ENCODE measurements at regions not wholly inside any gene's neighbourhood (a gene's known extent, or its start where the extent isn't known, plus 50 kb on each side); places are given as distances from the start of the nearest gene placed in this dataset.
"Not testable (repeated sequence)": the region's sequence is repeated elsewhere in the genome, so short reads cannot be mapped to it uniquely, and the experiment has no call there.

DNA sequence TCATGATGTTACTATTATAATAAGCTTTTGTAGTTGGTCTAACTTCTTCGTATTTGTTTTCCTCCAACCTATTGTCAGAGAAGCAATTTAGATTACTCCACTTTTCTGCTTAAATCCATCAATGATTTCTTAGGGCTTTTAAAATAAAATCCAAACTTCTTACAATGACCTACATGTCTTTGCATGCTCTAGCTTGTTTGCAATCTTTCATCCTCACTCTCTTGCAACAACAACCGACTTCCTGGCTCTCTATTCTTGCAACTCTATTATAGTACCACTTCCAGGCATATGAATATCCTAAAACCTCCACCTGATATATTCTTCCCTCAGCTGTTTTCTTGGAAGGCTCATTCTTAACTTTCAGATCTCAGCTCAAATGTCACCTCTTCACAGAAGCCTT is 1288.7 kb downstream of the PLA2G4A start:
- DNase-seq, result no peak

DNA sequence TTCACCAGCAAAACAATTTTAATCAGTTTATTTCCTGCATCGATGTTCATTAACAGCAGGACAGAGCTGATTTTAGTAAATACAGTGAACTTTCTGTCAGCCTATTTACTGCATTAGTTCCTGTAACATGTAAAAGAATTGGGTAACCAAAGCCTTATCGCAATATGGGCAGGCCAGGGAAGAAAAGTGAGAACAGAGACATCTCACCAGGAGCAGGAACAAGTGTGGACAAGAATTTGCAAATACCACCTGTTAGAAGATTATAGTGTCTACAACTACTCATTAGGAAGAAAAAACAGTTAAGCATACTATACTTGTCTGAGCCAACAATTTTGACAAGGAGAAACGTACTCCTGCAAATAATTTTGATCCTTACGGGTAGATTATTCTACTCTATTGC is 1293.9 kb downstream of the PLA2G4A start:
- DNase-seq, result no peak

DNA sequence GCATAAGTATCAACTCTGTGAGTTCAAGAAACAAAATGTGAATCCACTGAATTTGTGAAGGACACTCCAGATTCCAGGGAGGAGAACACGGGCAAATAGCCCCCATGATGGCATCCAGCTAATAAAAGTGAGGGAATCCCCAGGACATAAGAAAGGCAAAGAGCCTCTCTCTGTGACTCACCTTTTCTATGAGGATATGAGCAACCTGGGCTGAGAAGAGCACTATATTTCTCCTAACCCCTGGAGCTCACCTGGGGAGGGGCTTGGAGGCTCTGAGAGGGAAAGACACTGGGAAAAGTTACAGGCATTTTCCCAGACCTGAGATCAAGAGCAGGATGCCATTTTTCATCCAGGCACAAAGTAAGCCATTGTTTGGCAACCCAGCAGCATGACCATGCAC is 1298.8 kb downstream of the PLA2G4A start:
- no peak for DNase-seq

DNA sequence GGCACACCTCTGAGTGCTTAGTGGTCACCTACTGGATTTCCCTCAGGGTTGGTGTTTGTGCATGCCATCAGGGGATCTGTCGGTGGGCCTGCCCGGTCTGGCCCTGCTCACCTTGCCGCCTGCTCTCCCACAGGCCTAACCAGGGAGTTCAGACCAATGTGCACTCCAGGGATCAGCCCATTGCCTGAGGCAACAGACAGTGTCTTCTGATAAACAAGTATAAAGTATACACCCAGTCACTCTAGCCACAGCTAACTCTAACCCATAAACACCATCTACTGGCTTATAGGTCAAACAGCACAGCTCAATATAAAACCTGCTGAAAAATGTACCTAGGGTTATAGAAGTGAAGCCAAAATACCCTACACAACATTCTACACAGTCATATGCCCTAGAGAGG is 1300.0 kb downstream of the PLA2G4A start:
- no peak for DNase-seq

DNA sequence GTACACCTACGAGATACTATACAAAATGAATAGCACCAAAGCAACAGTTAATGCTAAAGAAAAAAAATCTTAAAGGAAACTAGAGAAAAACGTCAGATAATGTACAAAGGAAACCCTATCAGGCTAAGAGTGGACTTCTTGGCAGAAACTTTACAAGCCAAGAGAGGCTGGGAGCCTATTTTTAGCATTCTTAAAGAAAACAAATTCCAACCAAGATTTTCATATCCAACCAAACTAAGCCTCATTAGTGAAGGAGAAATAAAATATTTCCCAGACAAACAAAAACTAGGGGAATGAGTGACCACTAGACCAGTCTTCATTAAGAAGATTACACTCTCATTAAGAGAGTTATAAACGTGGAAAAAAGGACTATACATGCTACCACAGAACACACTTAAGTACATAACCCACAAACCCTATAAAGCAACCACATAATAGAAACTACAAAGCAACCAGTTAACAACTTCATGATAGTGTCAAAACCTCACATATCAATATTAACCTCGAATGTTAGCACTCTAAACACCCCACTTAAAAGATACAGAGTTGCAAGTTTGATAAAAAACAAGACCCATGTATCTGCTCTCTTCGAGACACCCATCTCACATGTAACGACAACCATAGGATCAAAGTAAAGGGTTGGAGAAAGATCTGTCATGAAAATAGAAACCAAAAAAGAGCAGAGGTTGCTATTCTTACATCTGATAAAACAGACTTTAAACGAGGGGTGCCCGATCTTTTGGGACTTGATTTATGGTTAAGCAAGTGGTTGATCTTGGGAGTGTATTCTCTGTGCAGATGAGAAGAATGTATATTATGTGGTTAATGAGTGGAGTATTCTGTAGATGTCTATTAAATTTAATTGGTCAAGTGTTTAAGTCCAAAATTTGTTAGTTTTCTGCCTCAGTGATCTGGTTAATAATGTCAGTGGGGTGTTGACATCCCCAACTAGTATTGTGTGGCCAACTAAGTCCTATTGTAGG is 1301.4 kb downstream of the PLA2G4A start:
- no peak for DNase-seq

DNA sequence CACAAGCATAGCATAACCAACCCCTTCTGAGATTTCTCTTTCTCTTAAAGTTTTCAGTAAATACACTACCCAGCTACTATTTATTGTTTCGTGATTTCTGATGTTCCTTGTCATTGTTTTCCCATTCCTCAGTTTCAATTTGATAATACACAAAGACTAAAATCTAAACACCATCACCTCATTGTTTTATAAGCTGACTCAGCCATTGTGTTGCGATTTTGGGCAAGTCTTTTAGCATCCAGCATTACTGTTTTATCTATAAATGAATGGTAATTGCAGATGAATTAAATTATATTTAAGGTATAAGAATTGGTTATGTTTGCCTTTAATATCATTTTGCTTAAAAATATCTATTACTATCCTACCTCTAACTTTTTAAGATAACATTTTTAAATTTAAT is 1308.5 kb downstream of the PLA2G4A start:
- no peak for DNase-seq

DNA sequence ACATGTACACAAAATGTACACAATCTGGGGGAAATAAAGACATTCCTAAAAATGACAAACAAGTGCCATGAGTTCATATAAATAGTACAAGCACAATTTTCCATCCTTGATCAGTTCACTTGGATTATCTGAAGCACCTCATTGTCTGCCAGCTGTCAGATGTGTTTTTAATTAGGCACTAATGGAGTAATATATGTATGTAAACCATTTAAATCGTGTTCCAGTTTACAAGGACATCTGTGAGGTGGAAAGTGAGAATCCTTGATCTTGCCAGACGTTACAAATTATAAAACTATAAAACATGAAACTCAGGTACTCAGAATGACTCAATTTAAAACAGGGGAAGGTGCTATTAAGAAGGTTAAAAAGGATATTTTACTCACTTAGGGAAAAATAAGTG is 1312.2 kb downstream of the PLA2G4A start:
- no peak for DNase-seq

DNA sequence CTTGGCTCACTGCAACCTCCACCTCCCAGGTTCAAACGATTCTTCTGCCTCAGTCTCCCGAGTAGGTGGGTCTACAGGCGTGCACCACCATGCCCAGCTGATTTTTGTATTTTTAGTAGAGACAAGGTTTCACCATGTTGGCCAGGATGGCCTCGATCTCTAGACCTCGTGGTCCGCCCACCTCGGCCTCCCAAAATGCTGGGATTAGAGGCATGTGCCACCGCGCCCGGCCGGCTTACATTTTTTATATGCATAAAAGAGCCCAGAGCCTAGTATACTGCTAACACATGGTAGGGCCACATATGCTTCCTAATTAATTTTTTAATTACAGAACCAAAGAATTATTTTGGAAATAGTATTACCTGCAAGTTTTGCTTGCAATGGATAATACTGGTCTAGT is 1325.4 kb downstream of the PLA2G4A start:
- no peak for DNase-seq

DNA sequence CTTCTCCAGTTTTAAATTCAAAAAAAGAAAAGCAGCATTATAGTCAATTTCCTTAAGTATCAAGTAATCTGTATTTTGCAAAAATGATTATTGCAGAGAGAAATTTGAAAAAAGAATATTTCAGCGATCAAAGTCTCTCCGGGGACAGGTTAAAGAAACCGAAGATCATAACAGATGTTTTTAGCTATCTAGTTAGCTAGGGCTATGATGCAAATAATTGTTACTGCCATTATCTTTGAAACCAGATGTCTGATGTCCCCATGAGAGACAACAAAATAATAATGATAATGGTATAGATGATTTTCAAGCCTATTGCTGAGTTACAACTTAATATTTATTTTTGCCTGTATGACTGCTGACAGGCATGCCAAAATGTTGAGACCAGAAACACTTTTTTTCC is 1326.0 kb downstream of the PLA2G4A start:
- DNase-seq, result no peak

DNA sequence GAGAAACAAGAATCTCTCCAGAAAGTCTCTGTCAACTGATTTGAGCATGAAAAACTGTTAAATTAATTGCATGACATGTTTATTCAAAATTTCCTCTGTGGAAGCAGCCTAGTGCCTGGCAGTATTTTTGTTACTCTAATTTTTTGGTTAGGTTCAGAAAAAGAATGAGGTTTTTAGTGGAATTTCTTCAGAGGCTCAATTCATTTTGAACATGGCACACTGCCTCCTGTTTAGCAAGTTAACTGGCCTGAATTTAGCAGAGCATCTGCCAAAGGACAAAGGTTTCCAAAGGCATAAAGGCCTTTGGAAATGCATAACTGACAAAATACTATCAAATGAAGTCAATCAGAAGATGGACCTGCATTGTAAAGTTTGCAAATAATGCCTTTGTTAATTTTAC is 1326.5 kb downstream of the PLA2G4A start:
- no peak for DNase-seq

DNA sequence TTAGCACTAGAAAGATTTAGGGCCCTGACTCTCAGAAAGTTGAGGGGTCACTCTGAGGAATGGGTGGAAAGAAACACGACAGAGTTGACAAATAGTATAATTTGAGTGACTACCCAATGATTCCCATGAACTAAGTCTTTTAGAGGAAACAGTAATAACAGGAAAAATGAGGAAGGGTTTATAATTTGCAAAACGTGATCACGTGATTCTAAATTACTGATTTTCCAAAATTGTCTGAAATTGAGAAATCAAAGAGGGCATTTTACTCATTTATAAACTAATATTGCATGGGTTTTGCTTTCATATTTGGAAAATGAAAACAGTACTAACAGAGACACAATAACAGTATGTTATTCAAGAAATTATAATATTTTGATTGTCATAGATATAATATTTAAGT is 1335.7 kb downstream of the PLA2G4A start:
- no peak for DNase-seq

DNA sequence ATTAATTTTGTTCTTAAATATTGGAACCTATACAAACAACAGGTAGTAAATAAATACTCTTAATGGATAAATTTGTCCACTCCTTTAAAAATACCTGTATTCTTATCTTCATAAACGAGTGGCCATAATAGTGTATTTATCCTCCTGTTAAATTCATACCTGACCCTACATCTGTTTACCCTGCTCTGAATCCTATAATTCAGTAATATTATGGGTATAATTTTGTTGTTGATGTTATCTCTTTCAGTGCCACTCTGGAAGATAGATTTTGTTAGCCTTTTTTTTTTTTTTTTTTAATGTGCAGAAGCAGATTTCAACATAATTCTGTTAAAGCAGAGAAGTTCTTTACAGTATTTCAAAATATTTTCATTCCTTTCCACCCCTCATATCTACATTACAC is 1337.9 kb downstream of the PLA2G4A start:
- no peak for DNase-seq

DNA sequence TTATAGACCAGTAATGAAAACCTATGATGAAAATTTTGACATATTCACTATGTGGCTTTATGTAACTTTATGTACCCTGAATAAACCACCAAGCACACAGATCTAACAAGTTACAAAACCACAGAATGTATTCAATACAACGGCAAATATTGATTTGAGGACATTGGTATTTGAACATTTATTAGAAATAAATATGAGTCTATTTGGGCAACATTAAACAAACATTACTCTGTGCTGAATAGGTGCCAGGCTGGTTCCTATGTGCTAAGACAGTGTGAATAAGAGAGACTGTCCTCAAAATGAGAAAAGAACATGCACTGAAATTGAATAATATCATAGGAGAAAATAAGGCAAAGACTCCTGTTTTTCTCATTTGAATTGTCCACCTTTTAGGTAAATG is 1341.2 kb downstream of the PLA2G4A start:
- DNase-seq, result no peak

DNA sequence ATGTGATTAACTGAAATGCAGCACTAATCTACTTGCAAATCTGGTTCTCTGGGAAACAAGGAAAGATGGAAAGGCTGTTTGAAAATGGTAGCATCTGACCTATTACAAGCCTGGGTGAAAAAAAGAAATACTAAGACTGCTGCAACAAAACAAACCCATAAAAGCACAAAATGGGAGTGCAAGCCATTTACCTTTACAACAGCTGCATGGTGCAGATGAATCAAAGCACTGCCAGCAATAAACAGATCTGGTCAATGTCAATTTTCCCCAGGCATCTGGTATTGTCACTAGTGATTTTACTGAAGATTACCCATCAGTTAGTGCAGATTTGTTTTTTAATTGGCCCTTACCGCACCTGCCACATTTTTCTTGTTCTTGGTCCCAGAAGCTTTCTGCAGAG is 1341.7 kb downstream of the PLA2G4A start:
- no peak for DNase-seq

DNA sequence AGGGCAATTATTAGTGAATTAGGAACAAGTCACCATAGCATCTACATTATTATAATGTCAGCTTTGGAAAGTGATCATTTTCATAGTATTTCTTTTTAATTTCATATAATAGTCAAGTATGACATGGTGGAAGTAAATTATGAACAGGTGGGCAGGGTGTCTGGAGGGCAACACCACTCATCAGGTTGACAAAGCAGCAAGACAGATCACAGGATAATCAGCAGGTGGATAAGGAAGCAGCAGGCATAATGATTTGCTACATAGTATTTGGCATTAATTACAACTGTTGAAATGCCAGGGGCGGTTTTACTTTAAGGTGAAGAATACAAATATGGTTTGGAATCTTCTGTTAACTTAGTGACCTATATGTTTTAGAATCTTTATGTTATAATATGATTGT is 1342.2 kb downstream of the PLA2G4A start:
- no peak for DNase-seq

DNA sequence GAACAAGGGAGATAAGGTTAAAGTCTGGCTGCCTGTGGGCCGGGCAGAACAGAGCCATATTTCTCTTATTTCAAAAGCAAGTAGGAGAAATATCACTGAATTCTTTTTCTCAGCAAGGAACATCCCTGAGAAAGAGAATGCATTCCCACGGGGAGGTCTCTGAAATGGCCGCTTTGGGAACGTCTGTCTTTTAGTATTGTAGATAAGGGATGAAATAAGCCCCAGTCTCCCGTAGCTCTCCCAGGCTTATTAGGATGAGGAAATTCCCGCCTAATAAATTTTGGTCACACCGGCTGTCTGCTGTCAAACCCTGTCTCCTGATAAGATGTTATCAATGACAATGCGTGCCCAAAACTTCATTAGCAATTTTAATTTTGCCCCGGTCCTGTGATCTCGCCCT is 1353.3 kb downstream of the PLA2G4A start:
- DNase-seq, result not testable (repeated sequence)

DNA sequence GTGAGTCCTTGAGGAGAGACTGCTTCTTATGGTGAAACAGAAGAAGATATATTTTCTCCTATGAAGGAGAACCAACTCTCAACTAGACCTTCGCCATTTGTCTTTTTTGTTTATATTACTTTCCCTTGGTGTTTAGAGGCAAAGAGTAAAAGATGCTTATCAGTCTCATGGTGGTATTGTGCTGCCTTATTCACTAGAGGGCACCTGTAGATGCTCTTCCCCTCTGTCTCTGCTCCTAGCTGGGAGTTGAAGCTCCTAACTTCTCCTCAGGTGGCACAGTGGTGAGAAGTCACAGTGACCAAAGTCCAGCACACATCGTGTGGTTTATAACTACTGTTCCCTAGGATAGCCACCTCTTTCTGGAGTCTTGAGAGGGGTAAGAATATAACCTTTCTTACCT is 1359.6 kb downstream of the PLA2G4A start:
- no peak for DNase-seq

DNA sequence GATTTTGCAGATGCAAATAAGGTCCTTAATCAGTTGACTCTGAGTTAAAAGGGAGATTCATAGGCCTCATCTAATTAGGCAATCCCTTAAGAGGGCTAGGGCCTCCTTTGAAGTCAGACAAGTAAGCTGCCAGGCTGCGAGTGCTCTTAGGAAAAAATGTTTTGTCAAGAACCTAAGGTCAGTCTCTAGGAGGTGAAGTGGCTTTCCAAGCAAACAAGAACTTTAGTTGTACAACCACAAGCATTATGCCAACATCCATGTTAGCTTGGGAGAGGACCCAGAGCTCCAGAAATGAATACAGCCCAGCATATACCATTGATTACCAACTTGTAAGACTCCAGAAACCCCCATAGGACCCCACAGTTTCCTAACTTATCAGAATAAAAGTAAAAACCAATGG is 1366.2 kb downstream of the PLA2G4A start:
- no peak for DNase-seq

DNA sequence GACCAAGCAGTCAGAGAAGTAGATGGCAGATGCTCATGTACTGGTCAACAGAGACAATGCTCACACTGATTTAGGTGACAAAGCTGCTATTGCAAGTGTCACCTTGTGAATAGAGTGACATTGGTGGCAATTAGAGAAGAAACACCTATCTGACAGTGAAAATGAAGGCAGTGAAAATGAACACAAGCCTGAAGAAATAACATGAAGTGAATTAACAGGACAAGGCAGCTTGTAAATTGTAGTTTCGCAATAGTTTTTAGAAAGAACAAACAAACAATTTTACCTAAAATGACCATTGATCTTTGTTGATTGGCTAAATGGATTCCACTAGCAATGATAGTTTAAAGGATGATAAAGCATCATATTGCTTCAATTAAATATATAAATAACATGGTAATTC is 1389.5 kb downstream of the PLA2G4A start:
- no peak for DNase-seq

DNA sequence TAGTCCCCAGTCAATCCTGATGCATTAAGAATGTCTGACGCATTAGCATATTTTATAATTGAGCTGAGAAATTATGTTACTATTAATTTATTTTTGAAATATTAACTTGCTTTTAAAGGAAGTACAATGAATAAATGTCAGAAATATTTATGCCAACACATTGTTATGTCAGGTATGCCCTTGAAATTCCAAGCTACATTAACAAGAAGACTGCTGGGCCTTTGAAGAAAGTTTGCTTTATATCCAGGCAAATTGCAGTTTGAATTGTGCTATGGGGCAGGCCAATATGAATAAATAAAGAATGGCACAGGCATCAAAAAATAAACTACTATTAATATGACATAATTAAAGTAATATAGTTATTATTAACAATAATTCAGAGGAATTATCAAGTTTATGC is 1391.3 kb downstream of the PLA2G4A start:
- DNase-seq, result no peak

DNA sequence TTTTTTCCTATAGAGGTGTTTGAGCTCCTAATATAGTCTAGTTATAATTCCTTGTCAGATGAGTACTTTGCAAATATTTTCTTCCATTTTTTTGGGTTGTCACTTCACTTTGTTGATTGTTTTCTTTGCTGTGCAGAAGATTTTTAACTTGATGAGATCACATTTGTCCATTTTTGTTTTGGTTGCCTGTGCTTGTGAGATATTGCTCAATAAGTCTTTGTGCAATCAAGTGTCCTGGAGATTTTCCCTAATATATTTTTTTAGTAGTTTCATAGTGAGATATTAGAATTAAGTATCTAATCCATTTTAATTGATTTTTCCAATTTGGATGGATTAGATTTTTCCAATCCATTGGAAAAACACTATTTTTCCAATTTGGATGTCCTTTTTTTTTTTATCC is 1395.5 kb downstream of the PLA2G4A start:
- DNase-seq, result no peak

DNA sequence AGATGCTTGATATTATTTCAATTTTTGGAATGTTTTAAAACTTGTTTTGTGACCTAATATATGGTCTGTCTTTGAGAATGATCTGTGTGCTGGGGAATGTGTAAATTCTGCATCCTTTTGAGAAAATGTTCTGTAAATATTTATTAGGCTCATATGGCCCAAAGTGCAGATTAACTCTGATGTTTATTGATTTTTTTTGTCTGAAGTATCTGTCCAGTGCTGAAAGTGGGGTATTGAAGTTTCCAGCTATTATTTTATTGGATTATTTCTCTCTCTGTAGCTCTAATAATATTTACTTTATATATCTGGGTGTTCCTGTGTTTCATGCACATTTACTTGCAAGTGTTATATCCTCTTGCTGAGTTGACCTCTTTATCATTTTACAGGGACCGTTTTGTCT is 1397.2 kb downstream of the PLA2G4A start:
- no peak for DNase-seq

DNA sequence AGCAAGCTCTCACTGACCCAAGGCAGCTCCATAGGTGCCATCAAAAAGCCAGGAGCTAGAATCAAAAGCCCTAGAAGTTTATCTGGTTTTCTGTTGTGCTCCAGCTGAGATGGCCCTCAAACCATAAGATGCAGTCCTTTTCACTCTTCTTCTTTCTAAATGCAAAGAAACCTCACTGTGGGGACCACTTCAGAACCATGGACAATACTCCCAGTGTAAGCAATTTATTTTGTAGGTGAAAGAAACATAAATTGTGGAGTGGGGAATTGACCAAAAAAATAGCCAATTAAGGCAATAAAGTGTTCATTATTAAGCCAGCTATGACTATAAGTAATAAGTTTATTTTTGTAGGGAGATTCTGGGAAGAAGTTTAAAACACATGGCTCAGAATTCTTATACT is 1399.9 kb downstream of the PLA2G4A start:
- no peak for DNase-seq

DNA sequence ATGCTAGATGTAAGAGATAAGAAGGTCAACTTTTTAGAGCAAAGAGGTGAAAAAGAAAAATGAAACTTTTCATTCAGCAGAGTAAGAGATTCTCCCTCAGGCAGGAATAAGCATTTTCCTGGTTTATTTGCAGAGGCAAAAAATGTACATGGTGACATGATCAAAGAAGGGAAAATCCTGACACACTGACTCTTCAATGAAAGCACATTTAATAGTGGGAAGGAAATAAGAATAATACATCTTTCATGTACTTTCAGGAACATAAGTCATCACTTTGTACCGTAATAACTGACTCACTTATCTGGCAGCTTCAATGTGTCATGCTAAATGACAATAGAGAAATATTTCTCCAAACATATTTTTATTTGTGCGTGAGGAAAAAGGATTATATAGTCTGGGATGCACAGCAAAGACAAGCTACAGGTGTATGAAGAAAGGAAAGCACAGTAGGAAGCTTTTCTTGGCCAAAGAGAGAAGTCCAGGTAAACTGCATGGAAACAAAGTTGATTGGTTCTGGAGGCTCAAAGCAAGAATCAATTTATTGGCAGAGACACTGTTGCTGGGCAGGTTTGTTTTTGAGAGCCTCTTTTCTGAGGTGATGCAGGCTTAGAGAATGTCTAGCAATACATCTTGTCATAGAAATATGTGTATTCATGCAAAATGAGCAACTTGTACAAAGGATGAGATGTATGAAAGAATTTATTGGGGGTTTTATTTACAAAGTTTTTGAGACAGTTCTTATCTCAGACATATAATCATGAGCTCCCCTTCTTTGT is 1409.0 kb downstream of the PLA2G4A start:
- DNase-seq, result no peak
